Activated naive CD8-positive, alpha-beta T cell treated with anti-CD3 and anti-CD28 coated beads, Interleukin-2, amount 50 U/mL, for 24 hours (primary cell): ENCODE measurements at regions not wholly inside any gene's neighbourhood (a gene's known extent, or its start where the extent isn't known, plus 50 kb on each side); places are given as distances from the start of the nearest gene placed in this dataset.

Source experiments
- ATAC-seq: fragments of 150-1000 bp; cut with Tn5 transposase; one replicate; pipeline ENCODE4 v1.10.0; 2021
- DNase-seq: peaks from one replicate; pipeline ENCODE4 v3.0.0; 2021
- H3K27ac Mint-ChIP-seq: one replicate; pipeline ENCODE4 v1.8.0; 2021; ENCODE audit warnings: mild to moderate bottlenecking, mixed read lengths
- H3K27me3 Mint-ChIP-seq: one replicate; pipeline ENCODE4 v1.8.0; 2021; ENCODE audit warnings: mixed read lengths
- H3K36me3 Mint-ChIP-seq: one replicate; pipeline ENCODE4 v1.8.0; 2021; ENCODE audit warnings: low read depth, mixed read lengths
- H3K4me1 Mint-ChIP-seq: one replicate; pipeline ENCODE4 v1.8.0; 2021; ENCODE audit warnings: mixed read lengths
- H3K4me3 Mint-ChIP-seq: one replicate; pipeline ENCODE4 v1.8.0; 2021; ENCODE audit warnings: mild to moderate bottlenecking, moderate library complexity, mixed read lengths
- H3K9me3 Mint-ChIP-seq: one replicate; pipeline ENCODE4 v1.8.0; 2021; ENCODE audit warnings: mixed read lengths

- H3K4me3 Mint-ChIP-seq = no peak overlapping the region
- H3K9me3 Mint-ChIP-seq = no peaks in the 10 kb centered on the region
- H3K27ac Mint-ChIP-seq = no peak overlapping the region
- H3K4me1 Mint-ChIP-seq = no peaks in the 10 kb centered on the region
- no peaks in the 10 kb centered on the region for H3K27me3 Mint-ChIP-seq
- ATAC-seq = no peak
- H3K36me3 Mint-ChIP-seq = no peaks in the 10 kb centered on the region
- DNase-seq = no peak
Observed at GRCh38 chr2:7210712-7211111, 293.5 kb downstream of the RNF144A start.

- peaks cover 2% of the 10 kb centered on the region for H3K36me3 Mint-ChIP-seq
- ATAC-seq (no peak), DNase-seq (no peak)
- no peaks in the 10 kb centered on the region for H3K27me3 Mint-ChIP-seq
- peaks cover 10% of the 10 kb centered on the region for H3K9me3 Mint-ChIP-seq
- H3K27ac Mint-ChIP-seq = no peak overlapping the region
- H3K4me1 Mint-ChIP-seq = no peaks in the 10 kb centered on the region
- no peak overlapping the region for H3K4me3 Mint-ChIP-seq
Observed at GRCh38 chr2:7225848-7226247, 308.6 kb downstream of the RNF144A start.

- peaks cover 2% of the 10 kb centered on the region for H3K36me3 Mint-ChIP-seq
- H3K9me3 Mint-ChIP-seq = peaks cover 7% of the 10 kb centered on the region
- H3K4me1 Mint-ChIP-seq = no peaks in the 10 kb centered on the region
- no peak for DNase-seq
- no peaks in the 10 kb centered on the region for H3K27me3 Mint-ChIP-seq
- no peak overlapping the region for H3K27ac Mint-ChIP-seq
- no peak for ATAC-seq
- H3K4me3 Mint-ChIP-seq = no peak overlapping the region
Observed at GRCh38 chr2:7226501-7226900, 309.3 kb downstream of the RNF144A start.

GRCh38 chr2:7233126-7233525 lies 315.9 kb downstream of the RNF144A start:
- Mint-ChIP-seq H3K27me3 (no peaks in the 10 kb centered on the region), H3K9me3 (no peaks in the 10 kb centered on the region), H3K4me3 (no peak overlapping the region), H3K4me1 (no peaks in the 10 kb centered on the region), H3K36me3 (no peaks in the 10 kb centered on the region), H3K27ac (no peak overlapping the region)
- no peak for ATAC-seq
- no peak for DNase-seq

GRCh38 chr2:7237466-7237865 lies 320.3 kb downstream of the RNF144A start:
- H3K9me3 Mint-ChIP-seq = no peaks in the 10 kb centered on the region
- no peak overlapping the region for H3K4me3 Mint-ChIP-seq
- DNase-seq = no peak
- H3K27me3 Mint-ChIP-seq = no peaks in the 10 kb centered on the region
- no peaks in the 10 kb centered on the region for H3K4me1 Mint-ChIP-seq
- no peak overlapping the region for H3K27ac Mint-ChIP-seq
- no peaks in the 10 kb centered on the region for H3K36me3 Mint-ChIP-seq
- no peak for ATAC-seq

GRCh38 chr2:7239078-7239477 lies 321.9 kb downstream of the RNF144A start:
- ATAC-seq (no peak), DNase-seq (no peak)
- Mint-ChIP-seq H3K9me3 (no peaks in the 10 kb centered on the region), H3K27ac (no peak overlapping the region), H3K27me3 (no peaks in the 10 kb centered on the region), H3K36me3 (no peaks in the 10 kb centered on the region), H3K4me3 (no peak overlapping the region), H3K4me1 (peaks cover 3% of the 10 kb centered on the region)

- peaks cover 3% of the 10 kb centered on the region for H3K4me1 Mint-ChIP-seq
- H3K36me3 Mint-ChIP-seq = no peaks in the 10 kb centered on the region
- no peak overlapping the region for H3K4me3 Mint-ChIP-seq
- no peak overlapping the region for H3K27ac Mint-ChIP-seq
- H3K9me3 Mint-ChIP-seq = no peaks in the 10 kb centered on the region
- DNase-seq (no peak), ATAC-seq (no peak)
- no peaks in the 10 kb centered on the region for H3K27me3 Mint-ChIP-seq
Observed at GRCh38 chr2:7241041-7241745, 324.0 kb downstream of the RNF144A start.

GRCh38 chr2:7242189-7242867 lies 325.1 kb downstream of the RNF144A start:
- Mint-ChIP-seq H3K9me3 (no peaks in the 10 kb centered on the region), H3K4me3 (no peak overlapping the region), H3K36me3 (no peaks in the 10 kb centered on the region), H3K27me3 (no peaks in the 10 kb centered on the region), H3K4me1 (peaks cover 3% of the 10 kb centered on the region), H3K27ac (no peak overlapping the region)
- DNase-seq (no peak), ATAC-seq (no peak)

GRCh38 chr2:7243276-7243675 lies 326.1 kb downstream of the RNF144A start:
- Mint-ChIP-seq H3K4me3 (no peak overlapping the region), H3K4me1 (peaks cover 3% of the 10 kb centered on the region), H3K27ac (no peak overlapping the region), H3K9me3 (no peaks in the 10 kb centered on the region), H3K27me3 (no peaks in the 10 kb centered on the region), H3K36me3 (no peaks in the 10 kb centered on the region)
- DNase-seq (no peak), ATAC-seq (no peak)

- Mint-ChIP-seq H3K9me3 (no peaks in the 10 kb centered on the region), H3K4me1 (no peaks in the 10 kb centered on the region), H3K27ac (no peak overlapping the region), H3K36me3 (no peaks in the 10 kb centered on the region), H3K4me3 (no peak overlapping the region), H3K27me3 (no peaks in the 10 kb centered on the region)
- ATAC-seq (no peak), DNase-seq (no peak)
Observed at GRCh38 chr2:7256377-7256776, 339.2 kb downstream of the RNF144A start.

- Mint-ChIP-seq H3K27me3 (no peaks in the 10 kb centered on the region), H3K27ac (no peak overlapping the region), H3K36me3 (no peaks in the 10 kb centered on the region), H3K4me3 (no peak overlapping the region), H3K9me3 (no peaks in the 10 kb centered on the region), H3K4me1 (peaks cover 4% of the 10 kb centered on the region)
- DNase-seq = no peak
- no peak for ATAC-seq
Observed at GRCh38 chr2:7262727-7263126, 345.5 kb downstream of the RNF144A start.

- no peaks in the 10 kb centered on the region for H3K36me3 Mint-ChIP-seq
- H3K27ac Mint-ChIP-seq = no peak overlapping the region
- peaks cover 4% of the 10 kb centered on the region for H3K4me1 Mint-ChIP-seq
- no peak overlapping the region for H3K4me3 Mint-ChIP-seq
- ATAC-seq (no peak), DNase-seq (no peak)
- no peaks in the 10 kb centered on the region for H3K27me3 Mint-ChIP-seq
- no peaks in the 10 kb centered on the region for H3K9me3 Mint-ChIP-seq
Observed at GRCh38 chr2:7264791-7265190, 347.6 kb downstream of the RNF144A start.

GRCh38 chr2:7265286-7265685 lies 348.1 kb downstream of the RNF144A start:
- no peak for ATAC-seq
- Mint-ChIP-seq H3K4me3 (no peak overlapping the region), H3K9me3 (no peaks in the 10 kb centered on the region), H3K27ac (no peak overlapping the region), H3K36me3 (no peaks in the 10 kb centered on the region), H3K4me1 (peaks cover 4% of the 10 kb centered on the region), H3K27me3 (no peaks in the 10 kb centered on the region)
- no peak for DNase-seq

GRCh38 chr2:7269106-7269643 lies 352.0 kb downstream of the RNF144A start:
- no peak overlapping the region for H3K27ac Mint-ChIP-seq
- no peak for ATAC-seq

GRCh38 chr2:7270011-7270431 lies 352.8 kb downstream of the RNF144A start:
- no peaks in the 10 kb centered on the region for H3K27me3 Mint-ChIP-seq
- H3K27ac Mint-ChIP-seq = no peak overlapping the region
- ATAC-seq = no peak
- H3K4me3 Mint-ChIP-seq = no peak overlapping the region
- H3K9me3 Mint-ChIP-seq = no peaks in the 10 kb centered on the region
- H3K36me3 Mint-ChIP-seq = no peaks in the 10 kb centered on the region
- DNase-seq = no peak
- H3K4me1 Mint-ChIP-seq = no peaks in the 10 kb centered on the region

More at GRCh38 chr2:7269106-7269643, 352.0 kb downstream of the RNF144A start:
- Mint-ChIP-seq H3K4me1 (no peaks in the 10 kb centered on the region), H3K4me3 (no peak overlapping the region), H3K9me3 (no peaks in the 10 kb centered on the region), H3K36me3 (no peaks in the 10 kb centered on the region), H3K27me3 (no peaks in the 10 kb centered on the region)
- DNase-seq = no peak
